Ectodermal cell (in vitro differentiated cells): ENCODE measurements at regions not wholly inside any gene's neighbourhood (a gene's known extent, or its start where the extent isn't known, plus 50 kb on each side); places are given as distances from the start of the nearest gene placed in this dataset.
"Not testable (repeated sequence)": the region's sequence is repeated elsewhere in the genome, so short reads cannot be mapped to it uniquely, and the experiment has no call there.

ENCODE experiments used
- H3K27ac ChIP-seq: 2 replicates; pipeline ENCODE4 v1.7.0; 2013; ENCODE audit warnings: mild to moderate bottlenecking, low read depth, low read length; ENCODE audit not compliant: insufficient read depth, poor library complexity, severe bottlenecking
- H3K27me3 ChIP-seq: 2 replicates; pipeline ENCODE4 v1.7.0; 2013; ENCODE audit warnings: mild to moderate bottlenecking, low read length; ENCODE audit not compliant: insufficient read depth, control insufficient read depth, poor library complexity, severe bottlenecking
- H3K36me3 ChIP-seq: one replicate; pipeline ENCODE4 v1.7.0; 2013; ENCODE audit warnings: low read length; ENCODE audit not compliant: control insufficient read depth, insufficient read depth
- H3K4me1 ChIP-seq: one replicate; pipeline ENCODE4 v1.7.0; 2013; ENCODE audit warnings: low read length; ENCODE audit not compliant: control insufficient read depth, insufficient read depth
- H3K4me3 ChIP-seq: 2 replicates; pipeline ENCODE4 v1.7.0; 2013; ENCODE audit warnings: low read depth, low read length, control low read depth; ENCODE audit not compliant: insufficient read depth
- H3K9me3 ChIP-seq: 2 replicates; pipeline ENCODE4 v1.7.0; 2013; ENCODE audit warnings: mild to moderate bottlenecking, low read length, moderate library complexity; ENCODE audit not compliant: control insufficient read depth
- WGBS, 2 experiments: methylation state at CpG; one replicate each; pipeline ENCODE4 v1.1.7; 2013; ENCODE audit warnings: missing lambda C conversion rate in 2 of 2; 5-methylcytosine and 5-hydroxymethylcytosine counted together

DNA sequence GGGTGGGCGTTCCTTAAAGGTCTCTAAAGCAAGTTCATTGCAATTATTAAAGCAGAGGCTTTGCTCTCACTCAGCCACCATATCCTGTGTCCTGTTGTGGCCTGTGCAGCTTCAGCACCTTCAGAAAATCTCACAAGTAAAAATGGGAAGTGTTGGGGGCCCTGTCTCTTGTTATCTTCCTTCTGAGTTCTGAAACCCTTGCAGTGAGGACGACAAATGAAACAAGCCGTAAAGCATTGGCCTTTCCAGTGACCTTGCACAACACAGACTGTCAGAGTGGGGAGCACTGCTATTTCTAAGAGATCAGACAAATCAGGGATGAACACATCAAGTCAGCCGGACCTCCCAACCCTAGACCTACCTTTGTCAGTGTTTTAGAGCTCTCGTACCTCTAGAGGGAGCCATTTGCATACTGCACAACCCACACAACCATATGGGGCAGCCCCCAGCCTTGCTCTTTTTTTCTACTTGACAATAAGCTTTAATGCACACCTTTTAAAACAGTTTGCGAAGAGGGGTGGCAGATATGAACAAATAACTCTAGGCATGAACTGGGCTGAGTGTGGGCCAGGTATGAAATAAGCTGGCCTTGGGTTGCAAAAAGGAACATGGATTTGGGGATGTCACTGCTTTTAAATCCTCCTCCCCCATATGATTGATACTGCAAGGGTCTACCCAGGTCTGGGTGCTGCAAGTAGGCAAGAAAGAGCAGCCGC lies 89.8 kb downstream of the KATNIP start:
- Histone ChIP-seq H3K4me3 (no peak overlapping the region), H3K27ac (no peak overlapping the region)
- 62 to 69% methylated on average over 7 of the region's 7 CpGs for WGBS, 2 experiments

DNA sequence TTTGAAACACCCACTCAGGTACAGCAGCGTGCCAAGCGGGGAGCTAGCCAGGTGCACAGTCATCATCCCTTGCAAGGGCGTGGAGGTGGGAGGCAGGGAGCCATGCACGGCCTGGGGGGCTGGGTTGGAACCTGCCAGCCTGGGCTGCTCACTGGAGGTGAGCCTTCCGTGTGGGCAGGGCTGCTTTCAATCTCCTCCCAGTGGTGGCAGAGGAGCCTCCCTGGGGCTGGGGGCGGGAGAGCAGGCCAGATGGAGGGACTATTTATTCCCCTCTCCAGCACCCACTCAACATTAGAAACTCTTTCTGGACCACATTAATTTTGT lies 90.3 kb downstream of the KATNIP start:
- Histone ChIP-seq H3K27me3 (no peaks in the 10 kb centered on the region), H3K4me3 (no peak overlapping the region), H3K4me1 (peaks cover 6% of the 10 kb centered on the region), H3K9me3 (no peaks in the 10 kb centered on the region), H3K36me3 (no peaks in the 10 kb centered on the region), H3K27ac (no peak overlapping the region)
- WGBS, 2 experiments: 66 to 72% methylated on average over 6 of the region's 6 CpGs

More for the DNA sequence above, 89.8 kb downstream of the KATNIP start:
- Histone ChIP-seq H3K4me1 (peaks cover 6% of the 10 kb centered on the region), H3K9me3 (no peaks in the 10 kb centered on the region), H3K27me3 (no peaks in the 10 kb centered on the region), H3K36me3 (no peaks in the 10 kb centered on the region)

DNA sequence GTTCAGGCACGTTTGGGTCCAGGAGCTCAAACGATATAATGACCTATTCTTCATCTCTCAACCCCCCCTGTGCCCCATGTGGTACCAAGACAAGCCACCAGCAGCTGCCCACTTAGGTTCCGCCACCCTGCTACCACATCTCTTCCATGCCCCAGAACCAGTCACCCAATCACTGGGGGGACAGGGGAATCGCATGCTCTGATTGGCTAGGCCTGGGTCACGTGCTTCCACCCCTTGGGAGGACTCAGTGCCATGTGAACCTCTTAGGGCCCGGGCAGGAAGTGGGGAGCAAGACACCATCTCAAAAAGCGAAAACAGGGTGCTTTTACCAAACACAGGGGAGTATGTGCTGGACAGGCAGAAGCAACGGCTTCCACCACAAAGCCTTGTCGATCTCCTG lies 91.3 kb downstream of the KATNIP start:
- no peaks in the 10 kb centered on the region for H3K27me3 ChIP-seq
- peaks cover 5% of the 10 kb centered on the region for H3K4me1 ChIP-seq
- 94% methylated on average over 9 of the region's 9 CpGs for WGBS, 2 experiments
- no peaks in the 10 kb centered on the region for H3K36me3 ChIP-seq
- H3K9me3 ChIP-seq: no peaks in the 10 kb centered on the region
- H3K27ac ChIP-seq: no peak overlapping the region
- H3K4me3 ChIP-seq: no peak overlapping the region

DNA sequence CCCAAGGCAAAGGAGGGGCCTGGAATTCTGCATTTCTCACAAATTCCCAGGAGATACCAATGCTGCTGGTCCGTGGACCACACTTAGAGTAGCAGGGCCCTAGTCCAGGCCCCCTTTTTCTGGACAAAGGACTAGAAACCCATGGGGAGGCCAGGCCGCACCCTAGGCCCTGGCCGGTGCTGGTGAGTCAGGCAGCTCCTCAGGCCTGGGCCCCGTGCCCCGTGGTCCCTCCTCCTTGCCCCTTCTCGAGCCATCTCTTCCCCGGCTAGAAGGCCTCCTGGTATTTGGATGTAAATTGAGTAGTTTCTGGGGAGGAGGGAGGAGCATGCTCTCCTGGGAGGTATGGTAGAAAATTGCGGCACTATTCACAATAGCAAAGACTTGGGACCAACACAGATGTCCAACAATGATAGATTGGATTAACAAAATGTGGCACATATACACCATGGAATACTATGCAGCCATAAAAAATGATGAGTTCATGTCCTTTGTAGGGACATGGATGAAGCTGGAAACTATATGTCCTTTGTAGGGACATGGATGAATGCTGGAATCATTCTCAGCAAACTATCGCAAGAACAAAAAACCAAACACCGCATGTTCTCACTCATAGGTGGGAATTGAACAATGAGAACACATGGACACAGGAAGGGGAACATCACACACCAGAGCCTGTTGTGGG lies 91.9 kb downstream of the KATNIP start:
- 87 to 88% methylated on average over 10 of the region's 10 CpGs for WGBS, 2 experiments

DNA sequence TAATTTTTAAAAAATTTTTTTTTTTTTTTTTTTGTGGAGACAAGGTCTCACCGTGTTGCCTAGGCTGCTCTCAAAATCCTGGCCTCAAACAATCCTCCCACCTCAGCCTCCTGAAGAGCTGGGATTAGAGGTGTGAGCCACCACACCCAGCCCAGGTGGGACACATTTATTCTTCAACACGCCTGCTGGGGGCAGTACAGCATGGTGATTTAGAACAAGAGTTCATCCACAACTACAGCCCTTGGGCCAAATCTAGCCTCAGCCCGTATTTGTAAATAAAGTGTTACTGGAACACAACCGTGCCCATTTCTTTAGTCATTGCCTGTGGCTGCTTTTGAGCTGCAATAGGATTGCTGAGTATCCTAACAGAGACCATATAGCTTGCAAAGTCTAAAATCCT lies 92.8 kb downstream of the KATNIP start:
- Histone ChIP-seq H3K27ac (no peak overlapping the region), H3K36me3 (no peaks in the 10 kb centered on the region), H3K4me1 (no peaks in the 10 kb centered on the region), H3K27me3 (no peaks in the 10 kb centered on the region), H3K9me3 (no peaks in the 10 kb centered on the region), H3K4me3 (no peak overlapping the region)
- WGBS, 2 experiments: 84 to 88% methylated on average over 4 of the region's 4 CpGs

More for the DNA sequence above, 91.9 kb downstream of the KATNIP start:
- not testable (repeated sequence) for H3K4me1 ChIP-seq, H3K36me3 ChIP-seq, H3K9me3 ChIP-seq, H3K4me3 ChIP-seq, H3K27me3 ChIP-seq, H3K27ac ChIP-seq

DNA sequence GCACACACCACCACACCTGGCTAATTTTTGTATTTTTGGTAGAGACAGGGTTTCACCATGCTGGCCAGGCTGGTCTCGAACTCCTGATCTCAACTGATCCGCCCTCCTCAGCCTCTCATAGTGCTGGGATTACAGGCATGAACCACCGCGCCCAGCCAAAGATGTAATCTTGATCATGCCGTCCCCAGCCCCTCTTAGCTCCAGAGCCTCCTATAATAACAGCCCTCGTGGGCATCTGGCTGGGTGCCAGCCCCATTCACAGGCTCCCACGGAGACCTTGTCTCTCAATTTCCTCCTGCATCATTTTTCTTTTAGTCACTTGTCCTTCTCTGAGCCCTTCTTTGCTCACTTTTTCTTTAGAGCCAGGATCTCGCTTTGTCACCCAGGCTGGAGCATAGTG lies 94.2 kb downstream of the KATNIP start:
- 90 to 95% methylated on average over 8 of the region's 8 CpGs for WGBS, 2 experiments
- no peaks in the 10 kb centered on the region for H3K27me3 ChIP-seq
- no peaks in the 10 kb centered on the region for H3K36me3 ChIP-seq
- H3K4me3 ChIP-seq: no peak overlapping the region
- H3K9me3 ChIP-seq: no peaks in the 10 kb centered on the region
- no peaks in the 10 kb centered on the region for H3K4me1 ChIP-seq
- no peak overlapping the region for H3K27ac ChIP-seq

DNA sequence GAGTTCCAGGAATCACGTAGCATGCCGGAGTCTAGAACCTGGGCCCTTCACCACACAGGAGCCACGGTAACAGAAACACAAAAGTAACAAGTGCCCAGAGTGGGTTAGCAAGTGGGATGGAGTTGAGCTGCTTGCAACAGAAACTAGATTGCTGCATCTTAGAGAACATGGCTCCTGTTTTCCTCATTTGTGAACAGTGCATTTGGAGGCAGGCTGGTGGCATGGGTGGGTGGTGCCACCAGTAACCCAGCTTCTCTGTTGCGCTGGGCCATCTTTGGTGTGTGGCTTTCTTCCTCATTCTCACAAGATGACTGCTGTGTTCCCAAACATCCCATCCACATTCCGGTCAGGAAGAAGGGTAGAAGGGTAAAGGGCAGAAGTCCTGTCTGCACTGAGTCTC lies 95.5 kb downstream of the KATNIP start:
- Histone ChIP-seq H3K4me3 (no peak overlapping the region), H3K9me3 (no peaks in the 10 kb centered on the region), H3K27ac (no peak overlapping the region), H3K36me3 (no peaks in the 10 kb centered on the region), H3K27me3 (no peaks in the 10 kb centered on the region), H3K4me1 (no peaks in the 10 kb centered on the region)
- WGBS, 2 experiments: 96 to 98% methylated on average over 5 of the region's 5 CpGs

DNA sequence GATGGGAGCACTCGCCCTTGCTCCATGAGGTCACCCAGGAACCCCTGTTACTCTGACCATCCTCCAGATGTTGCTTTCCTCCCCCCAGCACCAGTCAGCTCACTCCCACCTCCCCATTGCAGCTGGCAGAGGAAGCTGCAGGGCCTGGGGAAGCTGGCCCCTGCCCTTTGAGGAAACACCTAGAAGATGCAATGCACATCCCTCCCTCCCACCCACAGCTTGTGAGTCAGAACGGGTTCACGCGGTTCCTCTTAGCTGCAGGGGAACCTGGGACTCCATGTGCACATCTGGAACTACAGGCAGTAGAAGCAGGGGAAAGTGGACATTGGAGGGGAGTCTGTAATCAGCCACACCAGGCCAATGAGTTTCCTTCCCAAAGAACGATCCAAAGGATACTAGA lies 96.9 kb downstream of the KATNIP start:
- Histone ChIP-seq H3K4me1 (no peaks in the 10 kb centered on the region), H3K27me3 (no peaks in the 10 kb centered on the region), H3K27ac (no peak overlapping the region), H3K4me3 (no peak overlapping the region), H3K36me3 (no peaks in the 10 kb centered on the region), H3K9me3 (no peaks in the 10 kb centered on the region)
- WGBS, 2 experiments: 90 to 92% methylated on average over 5 of the region's 5 CpGs

DNA sequence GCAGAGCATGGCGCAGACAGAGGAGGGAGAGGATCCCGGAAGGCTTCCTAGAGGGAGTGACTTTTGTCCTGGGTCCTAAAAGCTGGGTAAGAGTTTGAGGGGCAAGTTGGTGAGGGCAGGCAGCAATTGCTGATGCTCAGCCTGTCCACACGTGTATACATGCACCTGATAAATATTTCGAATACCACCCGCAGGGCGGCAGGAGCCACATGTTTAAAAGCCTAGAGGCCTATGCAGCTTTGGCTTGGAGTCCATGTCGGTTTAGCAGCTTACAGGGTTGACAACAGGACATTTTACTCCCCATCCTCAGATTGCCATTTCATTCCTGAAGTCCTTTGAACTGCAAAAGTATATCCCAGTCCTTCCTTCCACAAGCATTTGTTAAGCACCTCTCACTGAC lies 99.1 kb downstream of the KATNIP start:
- no peaks in the 10 kb centered on the region for H3K9me3 ChIP-seq
- 93 to 95% methylated on average over 7 of the region's 7 CpGs for WGBS, 2 experiments
- H3K4me1 ChIP-seq: no peaks in the 10 kb centered on the region
- H3K4me3 ChIP-seq: no peak overlapping the region
- H3K27me3 ChIP-seq: no peaks in the 10 kb centered on the region
- H3K36me3 ChIP-seq: no peaks in the 10 kb centered on the region
- no peak overlapping the region for H3K27ac ChIP-seq

DNA sequence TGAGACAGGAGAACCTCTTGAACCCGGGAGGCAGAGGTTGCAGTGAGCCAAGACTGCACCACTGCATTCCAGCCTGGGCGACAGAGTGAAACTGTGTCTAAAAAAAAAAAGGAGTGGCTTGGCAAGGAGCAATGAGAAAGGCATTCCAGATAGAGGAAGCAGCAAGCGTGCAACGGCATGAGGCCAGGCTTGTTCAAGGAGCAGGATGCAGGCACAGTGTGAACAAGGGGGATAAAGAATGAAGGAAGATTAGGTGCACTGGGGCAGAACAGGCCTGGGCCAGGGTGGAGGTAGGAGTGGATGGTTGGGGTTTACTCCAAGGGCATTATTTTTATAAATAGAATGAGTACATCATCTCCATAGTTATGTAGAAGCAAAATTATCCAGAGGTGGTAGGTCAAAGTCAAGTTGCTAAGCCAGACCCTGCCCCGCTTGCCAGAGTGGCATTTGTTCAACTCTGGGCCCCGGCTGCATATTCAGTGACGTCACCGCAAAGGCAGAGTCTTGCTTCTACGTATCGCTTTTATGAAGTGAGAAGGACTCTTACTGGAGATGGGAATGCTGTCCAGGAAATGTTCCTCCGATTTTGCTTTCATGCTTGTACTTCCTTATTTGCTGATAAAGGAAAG lies 100.2 kb downstream of the KATNIP start:
- no peak overlapping the region for H3K27ac ChIP-seq
- 94 to 95% methylated on average over 11 of the region's 11 CpGs for WGBS, 2 experiments
- H3K9me3 ChIP-seq: no peaks in the 10 kb centered on the region
- no peaks in the 10 kb centered on the region for H3K27me3 ChIP-seq
- H3K4me1 ChIP-seq: no peaks in the 10 kb centered on the region
- no peak overlapping the region for H3K4me3 ChIP-seq
- no peaks in the 10 kb centered on the region for H3K36me3 ChIP-seq
